ENCODE measurements at regions not wholly inside any gene's neighbourhood (a gene's known extent, or its start where the extent isn't known, plus 50 kb on each side); places are given as distances from the start of the nearest gene placed in this dataset.

DNA sequence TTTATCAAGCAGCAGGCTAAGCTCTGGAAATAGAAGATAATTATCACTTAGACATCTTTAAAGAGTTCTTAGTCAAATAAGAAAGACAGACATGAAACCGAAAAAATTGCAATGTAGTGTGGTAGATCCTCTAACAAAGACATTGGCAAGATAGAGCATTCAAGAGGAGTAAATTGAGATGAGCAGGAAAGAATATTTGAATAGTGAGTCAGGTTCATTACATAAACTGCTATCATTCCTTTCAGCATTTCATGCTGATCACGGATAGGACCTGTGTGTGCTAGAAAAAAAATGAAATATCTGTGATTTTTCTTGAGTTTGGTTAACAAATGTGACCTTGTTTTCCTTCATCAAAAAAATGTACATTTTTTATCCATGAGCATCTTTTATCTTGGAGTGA, 460.9 kb downstream of the OTOL1 start:
- TF ChIP-seq ZNF311 (tag by site-specific recombination; IDR thresholded peaks at IDR 0.05; ENCODE audit: borderline replicate concordance) (no peak), REPIN1 (tag by site-specific recombination; IDR thresholded peaks at IDR 0.05; ENCODE audit: low read depth) (no peak), ZNF654 (tag by site-specific recombination; IDR thresholded peaks at IDR 0.05; ENCODE audit: low read depth) (no peak)
- TF ChIP-seq, protein P1, sequence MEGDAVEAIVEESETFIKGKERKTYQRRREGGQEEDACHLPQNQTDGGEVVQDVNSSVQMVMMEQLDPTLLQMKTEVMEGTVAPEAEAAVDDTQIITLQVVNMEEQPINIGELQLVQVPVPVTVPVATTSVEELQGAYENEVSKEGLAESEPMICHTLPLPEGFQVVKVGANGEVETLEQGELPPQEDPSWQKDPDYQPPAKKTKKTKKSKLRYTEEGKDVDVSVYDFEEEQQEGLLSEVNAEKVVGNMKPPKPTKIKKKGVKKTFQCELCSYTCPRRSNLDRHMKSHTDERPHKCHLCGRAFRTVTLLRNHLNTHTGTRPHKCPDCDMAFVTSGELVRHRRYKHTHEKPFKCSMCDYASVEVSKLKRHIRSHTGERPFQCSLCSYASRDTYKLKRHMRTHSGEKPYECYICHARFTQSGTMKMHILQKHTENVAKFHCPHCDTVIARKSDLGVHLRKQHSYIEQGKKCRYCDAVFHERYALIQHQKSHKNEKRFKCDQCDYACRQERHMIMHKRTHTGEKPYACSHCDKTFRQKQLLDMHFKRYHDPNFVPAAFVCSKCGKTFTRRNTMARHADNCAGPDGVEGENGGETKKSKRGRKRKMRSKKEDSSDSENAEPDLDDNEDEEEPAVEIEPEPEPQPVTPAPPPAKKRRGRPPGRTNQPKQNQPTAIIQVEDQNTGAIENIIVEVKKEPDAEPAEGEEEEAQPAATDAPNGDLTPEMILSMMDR (tag by site-specific recombination; IDR thresholded peaks at IDR 0.05), result no peak
